ENCODE measurements at regions not wholly inside any gene's neighbourhood (a gene's known extent, or its start where the extent isn't known, plus 50 kb on each side); places are given as distances from the start of the nearest gene placed in this dataset.

DNA sequence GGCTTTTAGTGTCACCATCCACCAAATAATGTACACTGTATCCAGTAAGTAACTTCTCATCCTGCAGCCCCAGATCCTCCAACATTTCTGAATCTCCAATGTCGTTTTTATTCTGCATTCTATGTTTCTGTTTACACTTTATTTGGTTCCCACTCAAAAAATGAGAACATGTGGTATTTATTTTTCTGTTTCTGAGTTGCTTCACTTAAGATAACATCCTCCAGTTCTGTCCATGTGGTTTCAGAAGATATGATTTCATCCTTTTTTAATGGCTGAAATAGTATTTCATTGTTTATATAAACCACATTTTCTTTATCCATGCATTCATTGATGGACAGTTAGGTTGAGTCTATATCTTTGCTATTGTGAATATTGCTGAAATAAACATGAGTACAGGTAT lies 677.3 kb upstream of the FTMT start:
- TF ChIP-seq, protein P1, sequence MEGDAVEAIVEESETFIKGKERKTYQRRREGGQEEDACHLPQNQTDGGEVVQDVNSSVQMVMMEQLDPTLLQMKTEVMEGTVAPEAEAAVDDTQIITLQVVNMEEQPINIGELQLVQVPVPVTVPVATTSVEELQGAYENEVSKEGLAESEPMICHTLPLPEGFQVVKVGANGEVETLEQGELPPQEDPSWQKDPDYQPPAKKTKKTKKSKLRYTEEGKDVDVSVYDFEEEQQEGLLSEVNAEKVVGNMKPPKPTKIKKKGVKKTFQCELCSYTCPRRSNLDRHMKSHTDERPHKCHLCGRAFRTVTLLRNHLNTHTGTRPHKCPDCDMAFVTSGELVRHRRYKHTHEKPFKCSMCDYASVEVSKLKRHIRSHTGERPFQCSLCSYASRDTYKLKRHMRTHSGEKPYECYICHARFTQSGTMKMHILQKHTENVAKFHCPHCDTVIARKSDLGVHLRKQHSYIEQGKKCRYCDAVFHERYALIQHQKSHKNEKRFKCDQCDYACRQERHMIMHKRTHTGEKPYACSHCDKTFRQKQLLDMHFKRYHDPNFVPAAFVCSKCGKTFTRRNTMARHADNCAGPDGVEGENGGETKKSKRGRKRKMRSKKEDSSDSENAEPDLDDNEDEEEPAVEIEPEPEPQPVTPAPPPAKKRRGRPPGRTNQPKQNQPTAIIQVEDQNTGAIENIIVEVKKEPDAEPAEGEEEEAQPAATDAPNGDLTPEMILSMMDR (IDR thresholded peaks at IDR 0.05), result no peak
- no peak for TF ChIP-seq POLR2A (IDR thresholded peaks at IDR 0.05)

Data from testis (tissue), 2 donors.